T-helper 17 cell (primary cell): ENCODE measurements at regions not wholly inside any gene's neighbourhood (a gene's known extent, or its start where the extent isn't known, plus 50 kb on each side); places are given as distances from the start of the nearest gene placed in this dataset.

ENCODE experiments used
- ATAC-seq: fragments of 150-1000 bp; cut with Tn5 transposase; 2 replicates; pipeline ENCODE4 v1.10.0; 2021; ENCODE audit warnings: mild to moderate bottlenecking, moderate library complexity
- DNase-seq, 3 donors: peaks; one replicate each; pipeline versions ENCODE4 v3.0.0 to v3.0.0-alpha.2; 2020 to 2021
- H3K9me3 ChIP-seq: one replicate; pipeline ENCODE4 v1.7.0; 2013; ENCODE audit warnings: low read length, mild to moderate bottlenecking; ENCODE audit not compliant: control insufficient read depth, poor library complexity, severe bottlenecking
- H3K27ac Mint-ChIP-seq: one replicate; pipeline ENCODE4 v1.8.0; 2022; ENCODE audit warnings: mild to moderate bottlenecking, moderate library complexity, mixed read lengths
- H3K27me3 Mint-ChIP-seq: one replicate; pipeline ENCODE4 v1.8.0; 2022; ENCODE audit warnings: mixed read lengths
- H3K36me3 Mint-ChIP-seq: one replicate; pipeline ENCODE4 v1.8.0; 2022; ENCODE audit warnings: low read depth, mixed read lengths
- H3K4me1 Mint-ChIP-seq: one replicate; pipeline ENCODE4 v1.8.0; 2022; ENCODE audit warnings: mild to moderate bottlenecking, mixed read lengths
- H3K4me3 Mint-ChIP-seq: one replicate; pipeline ENCODE4 v1.8.0; 2022; ENCODE audit warnings: mild to moderate bottlenecking, moderate library complexity, mixed read lengths

GRCh38 chr10:31103112-31103511 lies 71.4 kb upstream of the ZNF438 start:
- peaks cover 7% of the 10 kb centered on the region for H3K4me1 Mint-ChIP-seq
- ATAC-seq: no peak

GRCh38 chr10:31112961-31113360 lies 81.3 kb upstream of the ZNF438 start:
- Mint-ChIP-seq H3K27me3 (peaks cover 5% of the 10 kb centered on the region), H3K4me1 (no peaks in the 10 kb centered on the region), H3K36me3 (no peaks in the 10 kb centered on the region), H3K4me3 (no peak overlapping the region), H3K27ac (no peak overlapping the region)
- DNase-seq (no peak), ATAC-seq (no peak)
- H3K9me3 ChIP-seq: no peaks in the 10 kb centered on the region

More at GRCh38 chr10:31103112-31103511, 71.4 kb upstream of the ZNF438 start:
- H3K27ac Mint-ChIP-seq: no peak overlapping the region
- H3K27me3 Mint-ChIP-seq: peaks cover 5% of the 10 kb centered on the region
- no peak overlapping the region for H3K4me3 Mint-ChIP-seq
- DNase-seq: no peak
- H3K9me3 ChIP-seq: no peaks in the 10 kb centered on the region
- H3K36me3 Mint-ChIP-seq: no peaks in the 10 kb centered on the region

- H3K27ac Mint-ChIP-seq: no peak overlapping the region
- H3K4me3 Mint-ChIP-seq: no peak overlapping the region
- no peak for DNase-seq
- no peaks in the 10 kb centered on the region for H3K36me3 Mint-ChIP-seq
- H3K27me3 Mint-ChIP-seq: peaks cover 5% of the 10 kb centered on the region
- H3K9me3 ChIP-seq: no peaks in the 10 kb centered on the region
- no peak for ATAC-seq
- no peaks in the 10 kb centered on the region for H3K4me1 Mint-ChIP-seq
Observed at GRCh38 chr10:31116226-31116625, 84.6 kb upstream of the ZNF438 start.

GRCh38 chr10:31118556-31118955 lies 86.9 kb upstream of the ZNF438 start:
- DNase-seq (no peak), ATAC-seq (no peak)
- H3K27me3 Mint-ChIP-seq: peaks cover 2% of the 10 kb centered on the region
- no peak overlapping the region for H3K27ac Mint-ChIP-seq
- no peak overlapping the region for H3K4me3 Mint-ChIP-seq
- no peaks in the 10 kb centered on the region for H3K9me3 ChIP-seq
- H3K4me1 Mint-ChIP-seq: no peaks in the 10 kb centered on the region
- H3K36me3 Mint-ChIP-seq: no peaks in the 10 kb centered on the region

GRCh38 chr10:31120392-31120791 lies 88.7 kb upstream of the ZNF438 start:
- no peaks in the 10 kb centered on the region for H3K9me3 ChIP-seq
- Mint-ChIP-seq H3K27me3 (peaks cover 6% of the 10 kb centered on the region), H3K36me3 (no peaks in the 10 kb centered on the region), H3K27ac (no peak overlapping the region), H3K4me1 (no peaks in the 10 kb centered on the region), H3K4me3 (no peak overlapping the region)
- ATAC-seq (no peak), DNase-seq (no peak)

GRCh38 chr10:31120961-31121685 lies 89.5 kb upstream of the ZNF438 start:
- no peaks in the 10 kb centered on the region for H3K4me1 Mint-ChIP-seq
- DNase-seq (no peak), ATAC-seq (no peak)
- H3K36me3 Mint-ChIP-seq: no peaks in the 10 kb centered on the region
- no peak overlapping the region for H3K4me3 Mint-ChIP-seq
- H3K27me3 Mint-ChIP-seq: peaks cover 6% of the 10 kb centered on the region
- no peaks in the 10 kb centered on the region for H3K9me3 ChIP-seq
- no peak overlapping the region for H3K27ac Mint-ChIP-seq

GRCh38 chr10:31121757-31122577 lies 90.3 kb upstream of the ZNF438 start:
- DNase-seq (no peak), ATAC-seq (no peak)
- Mint-ChIP-seq H3K4me3 (no peak overlapping the region), H3K27me3 (peaks cover 6% of the 10 kb centered on the region), H3K27ac (no peak overlapping the region), H3K4me1 (no peaks in the 10 kb centered on the region), H3K36me3 (no peaks in the 10 kb centered on the region)
- no peaks in the 10 kb centered on the region for H3K9me3 ChIP-seq

- H3K27ac Mint-ChIP-seq: no peak overlapping the region
- ATAC-seq (no peak), DNase-seq (no peak)
- H3K36me3 Mint-ChIP-seq: no peaks in the 10 kb centered on the region
- no peak overlapping the region for H3K4me3 Mint-ChIP-seq
- H3K27me3 Mint-ChIP-seq: peaks cover 10% of the 10 kb centered on the region
- no peaks in the 10 kb centered on the region for H3K9me3 ChIP-seq
- no peaks in the 10 kb centered on the region for H3K4me1 Mint-ChIP-seq
Observed at GRCh38 chr10:31123946-31124345, 92.3 kb upstream of the ZNF438 start.

GRCh38 chr10:31124852-31125251 lies 93.2 kb upstream of the ZNF438 start:
- no peaks in the 10 kb centered on the region for H3K9me3 ChIP-seq
- H3K36me3 Mint-ChIP-seq: no peaks in the 10 kb centered on the region
- ATAC-seq (no peak), DNase-seq (no peak)
- no peak overlapping the region for H3K27ac Mint-ChIP-seq
- H3K4me1 Mint-ChIP-seq: peaks cover 1% of the 10 kb centered on the region
- H3K4me3 Mint-ChIP-seq: no peak overlapping the region
- H3K27me3 Mint-ChIP-seq: peaks cover 10% of the 10 kb centered on the region

- ATAC-seq: no peak
- no peak overlapping the region for H3K27ac Mint-ChIP-seq
- no peaks in the 10 kb centered on the region for H3K9me3 ChIP-seq
- H3K36me3 Mint-ChIP-seq: no peaks in the 10 kb centered on the region
- peaks cover 10% of the 10 kb centered on the region for H3K27me3 Mint-ChIP-seq
- DNase-seq: no peak
- peaks cover 2% of the 10 kb centered on the region for H3K4me1 Mint-ChIP-seq
- H3K4me3 Mint-ChIP-seq: no peak overlapping the region
Observed at GRCh38 chr10:31125789-31126188, 94.1 kb upstream of the ZNF438 start.

- no peak overlapping the region for H3K4me3 Mint-ChIP-seq
- DNase-seq (no peak), ATAC-seq (no peak)
- H3K9me3 ChIP-seq: no peaks in the 10 kb centered on the region
- H3K27me3 Mint-ChIP-seq: peaks cover 10% of the 10 kb centered on the region
- peaks cover 2% of the 10 kb centered on the region for H3K4me1 Mint-ChIP-seq
- no peak overlapping the region for H3K27ac Mint-ChIP-seq
- no peaks in the 10 kb centered on the region for H3K36me3 Mint-ChIP-seq
Observed at GRCh38 chr10:31126593-31126992, 94.9 kb upstream of the ZNF438 start.

- no peak for ATAC-seq
Observed at GRCh38 chr10:31128536-31128935, 96.9 kb upstream of the ZNF438 start.

GRCh38 chr10:31129271-31129670 lies 97.6 kb upstream of the ZNF438 start:
- Mint-ChIP-seq H3K27ac (no peak overlapping the region), H3K4me1 (peaks cover 2% of the 10 kb centered on the region), H3K36me3 (no peaks in the 10 kb centered on the region), H3K27me3 (peaks cover 4% of the 10 kb centered on the region), H3K4me3 (no peak overlapping the region)
- ATAC-seq (no peak), DNase-seq (no peak)
- H3K9me3 ChIP-seq: no peaks in the 10 kb centered on the region

More at GRCh38 chr10:31128536-31128935, 96.9 kb upstream of the ZNF438 start:
- Mint-ChIP-seq H3K4me1 (peaks cover 2% of the 10 kb centered on the region), H3K27me3 (peaks cover 9% of the 10 kb centered on the region), H3K36me3 (no peaks in the 10 kb centered on the region), H3K4me3 (no peak overlapping the region), H3K27ac (no peak overlapping the region)
- no peaks in the 10 kb centered on the region for H3K9me3 ChIP-seq
- DNase-seq: no peak
